H9 (cell line): ENCODE measurements at regions not wholly inside any gene's neighbourhood (a gene's known extent, or its start where the extent isn't known, plus 50 kb on each side); places are given as distances from the start of the nearest gene placed in this dataset.
A peak's percentile ranks its signal among the peaks of the same experiment; 100 is the strongest.

ENCODE experiments used
- DNase-seq: peaks from one replicate; pipeline ENCODE4 v3.0.0-alpha.2; 2017
- H2AFZ ChIP-seq: one replicate; pipeline ENCODE4 v1.6.1; 2013; ENCODE audit warnings: mild to moderate bottlenecking, low read length, control low read depth, moderate library complexity
- H2AK5ac ChIP-seq: 2 replicates; pipeline ENCODE4 v1.6.1; 2013; ENCODE audit warnings: low read length, control low read depth, mixed read lengths; ENCODE audit not compliant: insufficient read length
- H2BK120ac ChIP-seq: one replicate; pipeline ENCODE4 v1.6.1; 2013; ENCODE audit warnings: low read depth, mild to moderate bottlenecking, low read length, control low read depth, inconsistent platforms; ENCODE audit not compliant: poor library complexity, severe bottlenecking
- H2BK12ac ChIP-seq: 2 replicates; pipeline ENCODE4 v1.6.1; 2013; ENCODE audit warnings: low read length, control low read depth, mixed read lengths, low read depth; ENCODE audit not compliant: insufficient read length
- H2BK15ac ChIP-seq: 2 replicates; pipeline ENCODE4 v1.6.1; 2013; ENCODE audit warnings: low read depth, low read length, control low read depth
- H2BK20ac ChIP-seq: one replicate; pipeline ENCODE4 v1.6.1; 2013; ENCODE audit warnings: low read depth, mild to moderate bottlenecking, low read length, control low read depth, inconsistent platforms; ENCODE audit not compliant: poor library complexity, severe bottlenecking
- H2BK5ac ChIP-seq: 2 replicates; pipeline ENCODE4 v1.6.1; 2013; ENCODE audit warnings: low read length, control low read depth, mixed read lengths; ENCODE audit not compliant: insufficient read length
- H3K14ac ChIP-seq: 2 replicates; pipeline ENCODE4 v1.6.1; 2013; ENCODE audit warnings: low read length, control low read depth; ENCODE audit not compliant: insufficient read depth
- H3K18ac ChIP-seq: 2 replicates; pipeline ENCODE4 v1.6.1; 2013; ENCODE audit warnings: low read depth, mild to moderate bottlenecking, mixed read lengths, low read length, control low read depth; ENCODE audit not compliant: insufficient read length
- H3K23ac ChIP-seq: 2 replicates; pipeline ENCODE4 v1.6.1; 2013; ENCODE audit warnings: low read length, control low read depth, mixed read lengths, low read depth; ENCODE audit not compliant: insufficient read length
- H3K23me2 ChIP-seq: 2 replicates; pipeline ENCODE4 v1.6.1; 2013; ENCODE audit warnings: low read depth, mild to moderate bottlenecking, mixed read lengths, low read length, control low read depth; ENCODE audit not compliant: insufficient read length, poor library complexity, severe bottlenecking
- H3K27ac ChIP-seq: 2 replicates; pipeline ENCODE4 v1.5.1; 2013; ENCODE audit warnings: low read length, control low read depth, mixed read lengths, low read depth; ENCODE audit not compliant: insufficient read length
- H3K27me3 ChIP-seq: 2 replicates; pipeline ENCODE4 v1.6.1; 2013; ENCODE audit warnings: low read length, control low read depth, inconsistent platforms; ENCODE audit not compliant: insufficient read depth
- H3K4ac ChIP-seq: 2 replicates; pipeline ENCODE4 v1.6.1; 2013; ENCODE audit warnings: low read depth, mild to moderate bottlenecking, control low read depth, inconsistent platforms, low read length, moderate library complexity
- H3K4me1 ChIP-seq: 2 replicates; pipeline ENCODE4 v1.6.1; 2013; ENCODE audit warnings: low read length, control low read depth, inconsistent platforms; ENCODE audit not compliant: insufficient read depth
- H3K4me2 ChIP-seq: 2 replicates; pipeline ENCODE4 v1.6.1; 2013; ENCODE audit warnings: low read length, control low read depth, mixed read lengths; ENCODE audit not compliant: insufficient read length, insufficient read depth
- H3K56ac ChIP-seq: 2 replicates; pipeline ENCODE4 v1.6.1; 2013; ENCODE audit warnings: low read depth, mild to moderate bottlenecking, mixed read lengths, low read length, control low read depth; ENCODE audit not compliant: insufficient read length
- H3K79me1 ChIP-seq: 2 replicates; pipeline ENCODE4 v1.6.1; 2013; ENCODE audit warnings: low read depth, mild to moderate bottlenecking, moderate library complexity, low read length, control low read depth, inconsistent platforms; ENCODE audit not compliant: insufficient read depth, poor library complexity, severe bottlenecking
- H3K79me2 ChIP-seq: 2 replicates; pipeline ENCODE4 v1.6.1; 2013; ENCODE audit warnings: low read length, control low read depth, inconsistent platforms; ENCODE audit not compliant: insufficient read depth
- H3K9ac ChIP-seq: 2 replicates; pipeline ENCODE4 v1.6.1; 2013; ENCODE audit warnings: low read length, control low read depth, mixed read lengths; ENCODE audit not compliant: insufficient read length; ENCODE audit errors: extremely low read depth
- H3K9me3 ChIP-seq: one replicate; pipeline ENCODE4 v1.6.1; 2013; ENCODE audit warnings: low read depth, low read length, inconsistent platforms; ENCODE audit not compliant: control insufficient read depth
- H3T11ph ChIP-seq: one replicate; pipeline ENCODE4 v1.6.1; 2013; ENCODE audit warnings: mild to moderate bottlenecking, low read length, control low read depth, inconsistent platforms
- H4K20me1 ChIP-seq: one replicate; pipeline ENCODE4 v1.6.1; 2013; ENCODE audit not compliant: control insufficient read depth, insufficient read length, insufficient read depth
- H4K5ac ChIP-seq: 2 replicates; pipeline ENCODE4 v1.6.1; 2013; ENCODE audit warnings: low read depth, mild to moderate bottlenecking, mixed read lengths, low read length, control low read depth; ENCODE audit not compliant: insufficient read length
- H4K8ac ChIP-seq: replicated peaks from 2 replicates; pipeline ENCODE4 v1.6.1; 2013; ENCODE audit warnings: low read length, control low read depth, mixed read lengths, low read depth; ENCODE audit not compliant: insufficient read length
- H4K91ac ChIP-seq: 2 replicates; pipeline ENCODE4 v1.6.1; 2013; ENCODE audit warnings: low read depth, mild to moderate bottlenecking, moderate library complexity, mixed read lengths, low read length, control low read depth; ENCODE audit not compliant: insufficient read length
- H3K27ac Mint-ChIP-seq, 3 experiments: 2 replicates in 2 of 3; 3 replicates in 1 of 3; pipeline ENCODE4 v1.8.0; 2020 to 2021; ENCODE audit warnings: mixed read lengths in 3 of 3, mild to moderate bottlenecking in 1 of 3, moderate library complexity in 1 of 3
- H3K27me3 Mint-ChIP-seq: 2 replicates; pipeline ENCODE4 v1.8.0; 2021; ENCODE audit warnings: low read depth, mild to moderate bottlenecking, moderate library complexity, mixed read lengths
- H3K36me3 Mint-ChIP-seq, 3 experiments: 2 replicates in 2 of 3; 3 replicates in 1 of 3; pipeline ENCODE4 v1.8.0; 2020 to 2021; ENCODE audit warnings: low read depth in 3 of 3, mixed read lengths in 3 of 3; ENCODE audit not compliant: insufficient read depth in 1 of 3
- H3K4me1 Mint-ChIP-seq, 2 experiments: 2 replicates each; pipeline ENCODE4 v1.8.0; 2020; ENCODE audit warnings: mixed read lengths in 2 of 2
- H3K4me3 Mint-ChIP-seq, 2 experiments: 2 replicates in 1 of 2; 3 replicates in 1 of 2; pipeline ENCODE4 v1.8.0; 2020 to 2021; ENCODE audit warnings: mild to moderate bottlenecking in 2 of 2, mixed read lengths in 2 of 2, moderate library complexity in 1 of 2
- H3K9me3 Mint-ChIP-seq, 2 experiments: 2 replicates in 1 of 2; 3 replicates in 1 of 2; pipeline ENCODE4 v1.8.0; 2020; ENCODE audit warnings: mild to moderate bottlenecking in 2 of 2, mixed read lengths in 2 of 2, moderate library complexity in 1 of 2
- WGBS: extraction: QIAGEN DNeasy Blood & Tissue Kit; methylation state at CpG from one replicate; pipeline ENCODE4 v1.1.7; 2013; ENCODE audit warnings: missing lambda C conversion rate, low lambda C conversion rate, mixed read lengths; ENCODE audit not compliant: insufficient read length; ENCODE audit errors: extremely low coverage; 5-methylcytosine and 5-hydroxymethylcytosine counted together
- TF ChIP-seq, protein P1 (sequence below): fragments of 200-600 bp; sonication (generic); conservative IDR thresholded peaks from 3 replicates; pipeline ENCODE4 v1.8.0; 2021; ENCODE audit warnings: antibody characterized with exemption, mild to moderate bottlenecking

DNA sequence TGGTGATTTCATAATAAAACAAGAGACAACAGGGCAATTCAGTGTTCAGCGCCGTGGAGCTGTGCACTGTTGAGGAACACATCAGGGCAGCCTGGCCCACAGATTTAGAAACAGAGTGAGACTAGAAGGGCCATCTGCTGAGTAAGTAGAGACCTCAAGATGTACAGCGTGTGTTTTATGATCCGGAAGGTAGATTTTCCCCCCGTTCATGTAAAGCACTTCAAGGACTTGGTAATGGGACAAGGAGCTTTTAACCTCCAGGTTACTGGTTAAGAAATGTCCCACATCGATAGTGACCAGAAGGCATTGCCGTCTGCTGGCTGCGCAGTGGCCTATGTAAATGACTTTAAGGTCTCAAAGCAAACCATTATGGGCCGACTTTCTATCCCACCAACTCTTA lies 1057.7 kb upstream of the EEF2KMT start:
- peak overlapping the region in 1 of 3 experiments; percentile 47; a peak in 1 of 7 replicates for H3K27ac Mint-ChIP-seq
- TF ChIP-seq, protein P1, sequence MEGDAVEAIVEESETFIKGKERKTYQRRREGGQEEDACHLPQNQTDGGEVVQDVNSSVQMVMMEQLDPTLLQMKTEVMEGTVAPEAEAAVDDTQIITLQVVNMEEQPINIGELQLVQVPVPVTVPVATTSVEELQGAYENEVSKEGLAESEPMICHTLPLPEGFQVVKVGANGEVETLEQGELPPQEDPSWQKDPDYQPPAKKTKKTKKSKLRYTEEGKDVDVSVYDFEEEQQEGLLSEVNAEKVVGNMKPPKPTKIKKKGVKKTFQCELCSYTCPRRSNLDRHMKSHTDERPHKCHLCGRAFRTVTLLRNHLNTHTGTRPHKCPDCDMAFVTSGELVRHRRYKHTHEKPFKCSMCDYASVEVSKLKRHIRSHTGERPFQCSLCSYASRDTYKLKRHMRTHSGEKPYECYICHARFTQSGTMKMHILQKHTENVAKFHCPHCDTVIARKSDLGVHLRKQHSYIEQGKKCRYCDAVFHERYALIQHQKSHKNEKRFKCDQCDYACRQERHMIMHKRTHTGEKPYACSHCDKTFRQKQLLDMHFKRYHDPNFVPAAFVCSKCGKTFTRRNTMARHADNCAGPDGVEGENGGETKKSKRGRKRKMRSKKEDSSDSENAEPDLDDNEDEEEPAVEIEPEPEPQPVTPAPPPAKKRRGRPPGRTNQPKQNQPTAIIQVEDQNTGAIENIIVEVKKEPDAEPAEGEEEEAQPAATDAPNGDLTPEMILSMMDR = no peak
- no peaks in the 10 kb centered on the region for H3K27me3 Mint-ChIP-seq
- H4K5ac ChIP-seq = no peak overlapping the region
- no peak overlapping the region for H3K14ac ChIP-seq
- no peak overlapping the region for H3K4ac ChIP-seq
- H2BK20ac ChIP-seq = no peak overlapping the region
- H4K8ac ChIP-seq = no peak overlapping the region
- H3K27ac ChIP-seq = no peak overlapping the region
- H3K4me1 ChIP-seq = no peaks in the 10 kb centered on the region
- H3K9me3 Mint-ChIP-seq = no peaks in the 10 kb centered on the region
- no peak overlapping the region for H2BK15ac ChIP-seq
- H2BK5ac ChIP-seq = no peak overlapping the region
- WGBS = no CpG with 5 or more reads among the region's 9 CpGs
- H3K79me2 ChIP-seq = no peaks in the 10 kb centered on the region
- no peaks in the 10 kb centered on the region for H4K20me1 ChIP-seq
- no peak overlapping the region for H3K4me2 ChIP-seq
- H3K56ac ChIP-seq = no peak overlapping the region
- H3K36me3 Mint-ChIP-seq = no peaks in the 10 kb centered on the region
- H2AK5ac ChIP-seq = no peak overlapping the region
- no peaks in the 10 kb centered on the region for H3K27me3 ChIP-seq
- H3K79me1 ChIP-seq = no peaks in the 10 kb centered on the region
- no peaks in the 10 kb centered on the region for H3K9me3 ChIP-seq
- H3K9ac ChIP-seq = no peak overlapping the region
- no peaks in the 10 kb centered on the region for H3K23me2 ChIP-seq
- no peak overlapping the region for H2AFZ ChIP-seq
- no peaks in the 10 kb centered on the region for H3K4me1 Mint-ChIP-seq
- H3K18ac ChIP-seq = no peak overlapping the region
- H2BK12ac ChIP-seq = no peak overlapping the region
- DNase-seq = no peak
- no peak overlapping the region for H3K23ac ChIP-seq
- no peak overlapping the region for H4K91ac ChIP-seq
- H3T11ph ChIP-seq = no peak overlapping the region
- no peak overlapping the region for H3K4me3 Mint-ChIP-seq
- no peak overlapping the region for H2BK120ac ChIP-seq
